ENCODE measurements at regions not wholly inside any gene's neighbourhood (a gene's known extent, or its start where the extent isn't known, plus 50 kb on each side); places are given as distances from the start of the nearest gene placed in this dataset.
"Not testable (repeated sequence)": the region's sequence is repeated elsewhere in the genome, so short reads cannot be mapped to it uniquely, and the experiment has no call there.

DNA sequence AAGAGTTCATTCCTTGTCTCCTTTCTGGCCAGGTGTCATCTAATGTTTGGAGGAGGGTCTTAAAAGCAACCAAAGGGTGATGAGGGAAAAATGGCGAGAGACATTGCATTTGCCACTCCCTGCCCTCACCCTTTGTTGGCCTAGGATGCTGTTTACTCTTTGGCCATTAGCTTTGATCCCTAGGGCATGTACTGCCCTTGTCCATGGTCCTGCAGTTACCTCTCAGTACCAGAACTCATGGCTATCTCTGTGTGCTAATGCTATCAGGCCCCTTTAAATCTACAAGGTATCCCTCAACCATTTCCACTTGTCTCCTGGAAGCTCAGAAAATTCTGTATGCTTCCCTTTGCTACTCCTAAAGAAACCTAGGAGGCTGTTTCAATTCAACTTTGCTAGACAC, 424.8 kb upstream of the PLXNA2 start:
- DNase-seq (ENCODE audit: low spot score in 2 of 2) (no peak), FAIRE-seq (no peak)

DNA sequence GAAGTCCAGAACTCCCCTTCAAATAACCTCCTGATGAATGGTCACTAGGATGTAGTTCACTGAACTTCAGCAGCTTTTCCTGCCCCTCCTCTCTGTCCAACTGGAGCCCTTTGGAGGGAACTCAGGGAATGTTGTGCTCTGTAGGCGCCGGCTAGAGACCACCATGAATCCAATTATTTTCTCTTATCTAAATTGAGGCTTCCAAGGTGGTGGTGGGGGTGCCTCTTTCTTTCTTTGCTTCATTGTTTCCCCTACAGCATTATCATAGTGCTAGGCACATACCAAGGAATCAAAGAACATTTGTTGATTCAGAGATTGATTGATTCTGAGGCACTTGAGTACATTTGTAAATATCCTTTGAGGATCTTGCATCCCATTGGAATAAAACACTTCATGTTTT, 426.6 kb upstream of the PLXNA2 start:
- DNase-seq (ENCODE audit: low spot score in 2 of 2), result no peak
- no peak for FAIRE-seq

DNA sequence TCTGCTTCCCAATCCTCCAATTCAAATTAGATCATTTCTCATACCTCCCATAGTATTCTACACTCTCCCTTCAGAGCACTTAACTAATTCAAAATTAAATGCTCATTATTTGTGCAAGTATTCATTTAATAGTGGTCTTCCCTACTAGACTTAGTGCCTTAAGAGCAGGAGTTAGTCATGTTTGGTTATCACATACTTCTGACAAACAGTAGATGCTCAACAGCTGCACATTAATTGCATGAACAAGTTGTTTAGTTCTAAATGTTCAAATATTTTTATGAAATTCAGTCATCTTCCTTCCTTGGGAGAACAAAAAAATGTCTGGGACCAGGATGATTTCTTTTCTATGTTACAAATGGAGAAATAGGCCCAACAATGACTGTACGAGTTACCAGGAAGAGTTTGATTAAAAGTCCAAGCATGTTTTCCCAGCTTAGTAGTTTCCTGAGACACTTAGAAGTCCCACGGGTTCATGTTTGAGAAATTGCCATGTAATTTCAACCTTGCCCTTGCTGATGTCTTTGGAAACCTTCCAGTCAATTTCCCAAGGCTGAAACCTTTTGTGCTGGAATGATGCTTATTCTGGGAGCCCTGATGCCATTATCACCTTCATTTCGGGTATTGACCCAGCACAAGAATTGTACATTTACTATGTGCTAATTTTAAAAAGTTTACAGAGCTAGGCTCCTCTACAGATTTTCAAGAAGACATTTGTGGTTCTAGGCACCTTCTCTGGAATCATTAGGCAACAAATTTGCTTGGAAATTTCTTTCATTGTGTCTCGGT, 437.9 kb upstream of the PLXNA2 start:
- FAIRE-seq (no peak), DNase-seq (ENCODE audit: low spot score in 2 of 2) (no peak)

DNA sequence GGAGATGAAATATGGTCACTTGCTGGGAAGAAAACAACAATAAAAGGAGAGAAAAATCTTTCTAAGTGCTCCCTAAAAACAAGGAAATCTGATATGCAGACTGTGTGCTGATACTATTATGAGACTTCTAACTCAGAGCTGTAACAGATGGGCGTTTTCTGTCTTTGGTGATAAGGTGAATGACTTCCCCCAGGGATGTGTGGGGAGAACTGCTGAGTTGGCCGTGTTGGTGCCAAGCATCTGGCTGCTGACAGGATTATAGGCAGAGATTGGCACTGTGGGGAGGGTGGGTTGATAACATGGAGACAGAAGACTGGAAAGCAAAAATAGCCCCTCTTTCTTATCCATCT, 438.5 kb upstream of the PLXNA2 start:
- FAIRE-seq, result no peak

DNA sequence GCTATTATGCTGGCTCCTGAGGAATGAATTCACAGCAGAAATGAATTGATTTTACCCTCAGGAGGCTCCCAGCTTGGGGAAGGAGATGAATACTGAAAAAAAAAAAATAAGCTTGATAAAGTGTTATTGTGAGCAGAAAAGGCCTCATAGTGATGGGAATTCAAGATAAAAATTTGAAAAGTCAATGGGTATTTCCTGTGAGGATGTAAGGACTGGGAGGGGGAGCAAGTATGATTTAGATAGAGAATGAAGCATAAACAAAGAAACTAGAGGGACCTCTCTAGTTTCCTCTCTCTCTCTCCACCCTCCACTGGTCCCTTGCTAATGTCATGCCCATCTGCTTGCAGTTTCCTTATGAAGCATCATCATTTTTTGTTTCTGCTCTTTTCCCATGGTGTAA, 439.0 kb upstream of the PLXNA2 start:
- no peak for DNase-seq (ENCODE audit: low spot score in 2 of 2)
- FAIRE-seq, result no peak

More for the DNA sequence above, 438.5 kb upstream of the PLXNA2 start:
- no peak for DNase-seq (ENCODE audit: low spot score in 2 of 2)

DNA sequence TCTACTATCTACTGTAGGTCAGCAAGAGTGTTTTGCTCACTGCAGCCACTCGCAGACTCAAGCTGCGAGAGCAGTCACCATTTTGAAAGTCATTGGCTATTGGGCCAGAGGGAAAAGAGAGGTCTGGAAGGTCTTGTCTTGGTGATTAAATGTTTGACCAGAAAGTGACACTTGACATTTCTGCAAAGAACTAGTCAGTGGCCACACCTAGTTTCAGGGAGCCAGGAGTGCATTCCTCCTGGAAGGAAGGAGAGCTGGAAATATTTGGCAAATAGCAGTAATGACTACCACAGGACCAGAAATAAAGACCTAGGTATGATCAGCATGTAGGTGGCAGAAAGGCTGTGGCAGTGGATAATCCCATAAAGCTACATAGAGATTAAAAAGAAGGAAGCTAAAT, 440.0 kb upstream of the PLXNA2 start:
- DNase-seq (ENCODE audit: low spot score in 2 of 2) (no peak), FAIRE-seq (no peak)

DNA sequence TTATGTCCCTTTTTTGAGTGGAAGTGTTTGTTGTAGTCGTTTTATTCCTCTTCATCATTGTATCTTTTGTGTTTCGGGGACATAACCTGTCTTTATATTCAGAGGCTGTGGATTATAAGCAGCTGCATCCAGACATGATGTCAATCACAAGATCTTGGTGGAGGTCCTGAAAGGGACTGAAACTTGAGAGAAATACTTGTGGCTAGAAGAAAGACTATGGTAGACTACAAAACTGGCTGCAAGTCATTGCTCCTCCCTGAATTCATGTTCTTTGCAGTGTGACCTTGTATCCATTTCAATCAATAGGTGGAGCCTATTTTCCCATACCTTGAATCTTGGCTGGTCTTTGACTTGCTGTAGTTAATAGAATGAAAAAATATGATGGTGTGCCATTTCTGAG, 442.4 kb upstream of the PLXNA2 start:
- FAIRE-seq, result no peak

DNA sequence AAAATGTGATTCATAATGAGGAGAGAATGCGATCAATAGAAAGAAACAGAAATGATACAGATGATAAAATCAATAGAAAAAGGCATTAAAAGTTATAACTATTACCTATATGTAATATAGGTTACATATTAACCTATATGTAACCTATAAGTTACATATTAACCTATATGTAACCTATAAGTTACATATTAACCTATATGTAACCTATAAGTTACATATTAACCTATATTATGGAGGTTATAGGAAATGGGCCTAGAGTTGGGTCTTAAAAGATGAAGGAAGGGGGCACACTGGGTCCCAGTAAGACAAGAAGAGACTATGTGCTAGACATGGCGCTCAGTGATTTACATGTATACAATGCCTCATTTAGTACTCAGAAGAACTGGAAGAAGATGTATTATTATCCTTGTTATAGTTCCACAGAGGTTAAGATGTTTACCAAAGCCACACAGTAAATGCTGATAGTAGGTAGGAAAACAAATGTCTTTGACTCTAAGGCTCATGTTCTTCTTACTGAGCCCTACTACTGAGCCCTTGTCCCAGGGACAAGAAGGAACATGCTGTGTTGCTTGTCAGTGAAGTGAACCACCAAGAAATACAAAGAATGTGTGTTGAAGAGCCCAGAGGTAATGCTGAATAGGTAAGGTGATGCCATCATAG, 444.6 kb upstream of the PLXNA2 start:
- FAIRE-seq (no peak), DNase-seq (ENCODE audit: low spot score in 2 of 2) (no peak)

More for the DNA sequence above, 442.4 kb upstream of the PLXNA2 start:
- no peak for DNase-seq (ENCODE audit: low spot score in 2 of 2)

DNA sequence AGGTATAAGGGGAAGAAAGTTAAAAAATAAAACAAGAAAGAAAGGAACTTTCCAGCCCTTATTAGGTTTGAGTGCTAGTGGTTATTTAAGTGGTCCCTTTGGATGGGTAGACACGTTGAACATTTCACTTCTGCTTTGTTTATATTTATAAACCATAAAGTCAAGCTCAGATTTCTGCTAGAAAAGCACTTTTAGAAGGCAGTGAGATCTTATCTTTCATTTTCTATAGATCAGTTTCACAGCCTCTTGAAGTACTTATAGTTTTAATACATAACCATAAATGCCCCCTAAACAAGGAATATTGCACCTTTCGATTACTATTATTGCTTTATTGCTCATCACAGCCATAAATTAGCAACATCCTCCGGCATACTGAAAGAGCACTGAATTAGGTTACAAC, 446.8 kb upstream of the PLXNA2 start:
- FAIRE-seq (no peak), DNase-seq (ENCODE audit: low spot score in 2 of 2) (no peak)

DNA sequence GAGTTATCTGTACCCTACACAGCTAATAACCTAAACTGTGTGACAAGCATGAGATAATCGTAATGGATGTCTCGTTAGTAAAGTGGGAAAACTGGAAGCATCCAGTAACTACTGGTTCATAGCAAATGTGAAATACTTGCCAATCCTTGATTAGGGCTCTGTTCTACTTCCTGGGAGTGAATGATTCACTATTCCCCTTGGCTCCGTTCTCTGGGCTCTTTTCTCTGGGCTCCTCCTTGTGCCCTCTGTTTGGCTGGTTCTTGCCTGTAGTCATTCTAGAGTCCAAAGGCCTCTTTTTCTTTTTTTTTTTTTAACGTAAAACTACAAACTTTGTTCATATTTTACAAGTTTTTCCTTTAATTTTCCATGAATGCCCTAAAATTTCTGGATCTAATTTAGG, 465.8 kb upstream of the PLXNA2 start:
- no peak for DNase-seq (ENCODE audit: low spot score in 2 of 2)
- no peak for FAIRE-seq

DNA sequence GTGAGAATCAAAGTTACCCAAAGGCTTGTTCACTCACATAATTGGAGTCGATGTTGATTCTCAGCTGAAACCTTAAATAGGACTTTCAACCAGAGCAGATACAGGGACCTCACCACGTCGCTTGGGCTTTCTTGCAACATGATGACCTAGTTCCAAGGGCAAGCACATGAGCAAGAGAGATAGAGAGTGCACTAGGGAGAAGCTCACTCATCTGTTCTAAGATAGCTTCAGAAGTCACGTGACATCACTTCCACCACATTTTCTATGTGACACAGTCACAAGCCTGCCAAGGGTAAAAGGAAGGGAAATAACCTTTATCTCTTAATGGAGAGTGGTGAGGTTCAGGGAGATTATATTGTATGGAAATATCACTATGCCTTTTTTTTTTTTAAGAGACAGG, 470.1 kb upstream of the PLXNA2 start:
- DNase-seq (ENCODE audit: low spot score in 2 of 2) (no peak), FAIRE-seq (no peak)

DNA sequence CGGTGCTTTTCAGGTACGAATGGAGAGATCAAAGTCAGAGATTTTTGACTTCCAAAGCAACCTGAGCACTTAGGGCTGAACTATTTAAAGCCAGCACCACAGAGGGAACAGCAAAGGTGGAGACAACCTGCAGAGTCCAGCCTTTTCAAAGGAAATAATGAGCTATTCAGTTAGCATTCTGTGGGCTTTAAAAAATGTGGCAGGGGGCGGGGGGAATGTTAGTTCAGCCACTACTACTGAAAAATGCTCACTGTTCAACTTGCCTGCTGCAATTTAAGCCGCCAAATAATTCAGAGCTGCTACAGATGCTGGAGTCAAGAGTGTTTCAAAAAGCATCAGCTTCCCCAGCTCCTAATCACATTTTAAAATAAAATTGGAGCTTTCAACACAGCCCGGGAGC, 473.3 kb upstream of the PLXNA2 start:
- DNase-seq (ENCODE audit: low spot score in 2 of 2) (no peak), FAIRE-seq (no peak)

DNA sequence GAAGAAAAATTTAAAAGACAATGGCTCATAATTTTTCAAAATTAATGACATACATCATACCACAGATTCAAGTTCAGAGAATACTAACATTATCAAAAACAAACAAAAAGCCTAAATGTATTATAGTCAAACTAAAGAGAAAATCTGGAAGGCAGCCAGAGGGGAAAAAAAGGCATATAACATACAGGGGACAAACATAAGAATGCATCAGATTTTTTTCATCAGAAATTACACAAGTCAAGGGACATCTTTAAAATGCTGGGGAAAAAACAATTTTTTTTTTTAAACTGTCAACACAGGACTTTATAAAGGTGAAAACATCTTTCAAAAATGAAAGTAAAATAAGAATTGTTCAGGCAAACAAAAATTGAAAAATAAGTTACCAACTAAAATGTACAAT, 478.4 kb upstream of the PLXNA2 start:
- no peak for FAIRE-seq
- no peak for DNase-seq (ENCODE audit: low spot score in 2 of 2)

DNA sequence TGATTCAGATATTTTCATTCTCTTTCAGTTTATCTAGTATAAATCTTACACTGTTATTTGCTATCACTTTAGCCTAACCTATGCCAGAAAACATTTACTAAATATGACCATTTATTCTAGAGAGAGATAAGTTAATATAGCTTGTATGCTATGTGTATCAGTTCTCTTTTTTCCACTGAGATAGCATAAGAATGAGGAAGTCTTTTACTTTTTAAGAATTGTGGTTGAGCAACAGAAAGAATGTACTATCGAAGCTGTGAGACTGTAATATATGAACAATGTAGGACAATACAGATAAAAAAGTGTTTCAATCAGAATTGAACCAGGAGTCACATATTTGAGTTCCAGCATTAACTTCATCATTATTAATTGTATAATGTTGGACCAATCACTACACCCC, 479.9 kb upstream of the PLXNA2 start:
- FAIRE-seq, result no peak

DNA sequence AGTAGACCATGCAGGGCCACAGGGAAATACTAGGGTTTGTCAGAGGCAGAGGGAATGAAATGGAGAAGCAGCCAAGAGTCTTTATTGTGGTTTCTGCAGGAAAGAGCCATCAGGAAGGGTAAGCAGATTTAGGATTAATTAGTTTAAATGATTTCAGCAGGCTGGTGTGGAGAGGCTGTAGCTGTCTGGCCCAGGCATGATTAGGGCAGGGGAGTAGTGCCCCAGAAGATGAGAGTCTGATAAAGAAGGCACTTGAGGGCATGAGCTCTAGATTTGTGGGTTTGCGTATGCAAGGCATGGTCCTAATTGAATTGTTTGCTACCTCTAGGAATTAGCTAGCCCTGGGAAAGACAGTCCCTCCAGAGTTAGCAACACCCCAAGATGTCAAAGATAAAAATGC, 484.6 kb upstream of the PLXNA2 start:
- FAIRE-seq (no peak), DNase-seq (ENCODE audit: low spot score in 2 of 2) (no peak)

More for the DNA sequence above, 479.9 kb upstream of the PLXNA2 start:
- DNase-seq (ENCODE audit: low spot score in 2 of 2), result no peak

DNA sequence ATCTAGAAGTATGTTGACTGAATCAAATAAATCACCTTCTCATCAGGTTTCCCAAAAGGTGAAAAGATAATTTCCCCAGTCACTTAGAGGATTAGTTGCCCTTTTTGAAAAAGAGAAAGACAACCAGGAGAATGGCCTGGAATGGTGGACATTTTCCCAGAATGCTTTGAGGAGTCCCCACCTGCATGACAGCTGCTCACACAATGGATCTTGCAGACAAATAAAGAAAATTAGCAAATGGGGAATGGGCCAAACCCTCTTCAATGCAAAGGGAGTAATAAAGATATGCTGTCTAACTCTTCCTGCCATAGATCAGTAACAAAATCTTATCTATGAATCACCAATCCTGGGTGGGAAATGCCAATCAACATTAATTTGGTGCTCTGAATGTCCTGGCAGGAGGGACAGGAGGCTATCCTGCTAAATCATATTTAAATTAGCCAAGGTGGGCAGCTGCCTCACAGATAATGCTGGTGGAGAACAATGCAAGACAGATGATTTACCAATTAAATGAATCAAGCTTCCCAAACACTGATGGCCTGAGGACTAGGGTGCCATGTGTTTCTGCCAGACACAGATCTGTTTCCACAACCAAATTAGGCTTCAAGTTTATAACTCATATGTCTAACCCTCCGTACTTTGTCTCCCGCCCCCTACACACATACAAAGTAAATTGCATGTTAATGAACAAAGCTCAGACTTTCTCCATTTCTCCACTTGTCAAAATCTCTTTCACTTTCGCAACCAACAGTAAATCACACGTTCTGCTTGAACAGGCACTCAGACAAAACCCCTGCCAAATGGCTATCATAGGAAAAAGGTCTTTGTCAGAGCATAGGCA, 488.0 kb upstream of the PLXNA2 start:
- FAIRE-seq, result no peak

DNA sequence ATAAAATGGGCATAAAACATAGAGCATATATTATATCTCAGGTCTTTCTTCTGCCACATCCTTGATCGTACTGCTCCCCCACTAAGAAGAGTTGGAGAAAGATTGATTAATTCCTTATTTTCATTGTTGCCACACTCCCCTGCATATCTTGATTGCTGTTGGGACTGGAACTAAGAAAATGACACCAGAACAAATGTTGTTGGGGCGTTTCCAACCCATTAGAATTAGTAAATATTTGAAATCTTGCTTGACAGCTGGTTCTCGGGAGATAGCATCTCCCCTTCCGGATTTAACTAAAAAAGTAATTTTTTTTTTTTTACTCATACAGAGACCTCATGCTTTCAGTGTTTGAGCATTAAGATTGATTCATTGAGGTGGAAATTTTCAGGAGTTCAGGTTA, 493.0 kb upstream of the PLXNA2 start:
- DNase-seq (ENCODE audit: low spot score in 2 of 2) (no peak), FAIRE-seq (no peak)

More for the DNA sequence above, 488.0 kb upstream of the PLXNA2 start:
- DNase-seq (ENCODE audit: low spot score in 2 of 2), result no peak

DNA sequence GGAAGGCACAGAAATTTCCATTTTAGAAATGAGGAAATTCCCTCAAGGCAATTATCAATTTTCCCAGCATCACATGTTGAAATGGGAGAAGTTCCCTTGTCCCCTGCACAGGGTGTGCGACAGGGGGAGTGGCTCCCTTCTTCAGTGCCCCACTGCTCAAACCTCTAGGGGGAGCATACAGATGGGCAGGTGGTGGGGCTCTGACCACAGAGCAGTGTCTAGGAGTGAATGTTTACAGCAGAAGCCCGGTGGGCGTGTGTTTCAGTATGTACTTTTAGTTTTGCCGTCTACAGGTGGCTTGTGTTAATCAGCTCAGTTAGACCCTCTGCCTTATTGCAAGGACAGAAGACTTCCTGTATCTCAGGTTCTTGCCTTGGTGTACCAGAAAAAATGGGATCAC, 493.7 kb upstream of the PLXNA2 start:
- no peak for DNase-seq (ENCODE audit: low spot score in 2 of 2)
- no peak for FAIRE-seq

DNA sequence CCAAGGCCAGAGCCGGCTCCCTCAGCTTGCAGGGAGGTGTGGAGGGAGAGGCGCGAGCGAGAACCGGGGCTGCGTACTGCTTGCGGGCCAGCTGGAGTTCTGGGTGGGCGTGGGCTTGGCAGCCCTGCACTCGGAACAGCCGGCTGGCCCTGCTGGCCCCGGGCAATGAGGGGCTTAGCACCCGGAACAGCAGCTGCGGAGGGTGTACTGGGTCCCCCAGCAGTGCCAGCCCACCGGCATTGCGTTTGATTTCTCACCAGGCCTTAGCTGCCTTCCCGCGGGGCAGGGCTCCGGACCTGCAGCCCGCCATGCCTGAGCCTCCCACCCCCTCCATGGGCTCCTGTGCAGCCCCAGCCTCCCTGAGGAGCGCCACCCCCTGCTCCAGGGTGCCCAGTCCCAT, 495.5 kb upstream of the PLXNA2 start:
- not testable (repeated sequence) for DNase-seq (ENCODE audit: low spot score in 2 of 2); FAIRE-seq

DNA sequence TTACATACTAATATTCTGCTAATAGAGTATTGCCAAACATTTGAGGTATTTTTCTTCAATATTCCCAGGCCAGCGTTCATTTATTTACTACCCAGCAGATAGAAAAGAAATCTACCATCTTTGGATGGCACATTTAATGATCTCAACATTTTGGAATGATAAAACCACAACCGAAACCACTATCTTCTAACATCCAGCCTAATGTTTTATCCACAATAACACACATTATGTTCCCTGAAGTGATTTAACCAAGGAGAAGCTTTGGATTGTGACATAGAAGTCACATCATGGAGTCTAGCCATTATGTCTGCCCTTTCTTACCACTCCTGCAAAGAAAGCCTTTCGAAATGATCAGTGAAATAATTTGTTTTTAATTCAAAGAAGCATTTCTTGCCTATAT, 497.1 kb upstream of the PLXNA2 start:
- DNase-seq (ENCODE audit: low spot score in 2 of 2), result no peak
- FAIRE-seq, result no peak

DNA sequence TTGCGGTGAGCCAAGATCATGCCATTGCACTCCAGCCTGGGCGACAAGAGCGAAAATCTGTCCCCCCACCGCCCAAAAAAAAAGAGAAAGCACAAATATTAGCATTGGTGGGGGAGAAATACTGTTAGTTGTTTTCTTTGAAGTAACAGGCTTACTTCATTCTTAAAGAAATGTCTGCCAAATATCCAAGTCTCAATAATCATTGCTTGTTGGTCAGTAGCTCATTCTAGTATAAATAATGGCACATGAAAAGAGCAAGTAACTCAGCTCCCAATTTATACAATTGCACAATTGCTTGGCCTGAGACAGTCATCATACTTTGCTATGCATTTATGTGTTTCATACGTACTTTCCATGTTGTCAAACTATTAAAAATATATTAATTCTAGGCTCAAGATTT, 499.2 kb upstream of the PLXNA2 start:
- no peak for DNase-seq (ENCODE audit: low spot score in 2 of 2)
- no peak for FAIRE-seq
